ENCODE measurements at regions not wholly inside any gene's neighbourhood (a gene's known extent, or its start where the extent isn't known, plus 50 kb on each side); places are given as distances from the start of the nearest gene placed in this dataset.

- TF ChIP-seq GATA3 (IDR thresholded peaks at IDR 0.05; ENCODE audit: low read depth, low read length), result no peak
- no peak for TF ChIP-seq GATA2 (IDR thresholded peaks at IDR 0.05; ENCODE audit: low read depth, low read length)
Measured at GRCh38 chr12:105485321-105485910, 154.9 kb downstream of the C12orf75 start.

Data from SH-SY5Y (cell line).